PC-9 (cell line): ENCODE measurements at regions not wholly inside any gene's neighbourhood (a gene's known extent, or its start where the extent isn't known, plus 50 kb on each side); places are given as distances from the start of the nearest gene placed in this dataset.

Experiments
- EZH2 ChIP-seq: fragments of 200-600 bp; sonication (generic); IDR thresholded peaks from 2 replicates; pipeline ENCODE4 v1.8.0; 2017; ENCODE audit warnings: antibody characterized with exemption, low read depth
- TF ChIP-seq, protein P1 (sequence below): fragments of 200-600 bp; sonication (generic); conservative IDR thresholded peaks from 2 replicates; pipeline ENCODE4 v1.6.1; 2017; ENCODE audit warnings: mixed run types, antibody characterized with exemption, mild to moderate bottlenecking, moderate library complexity

DNA sequence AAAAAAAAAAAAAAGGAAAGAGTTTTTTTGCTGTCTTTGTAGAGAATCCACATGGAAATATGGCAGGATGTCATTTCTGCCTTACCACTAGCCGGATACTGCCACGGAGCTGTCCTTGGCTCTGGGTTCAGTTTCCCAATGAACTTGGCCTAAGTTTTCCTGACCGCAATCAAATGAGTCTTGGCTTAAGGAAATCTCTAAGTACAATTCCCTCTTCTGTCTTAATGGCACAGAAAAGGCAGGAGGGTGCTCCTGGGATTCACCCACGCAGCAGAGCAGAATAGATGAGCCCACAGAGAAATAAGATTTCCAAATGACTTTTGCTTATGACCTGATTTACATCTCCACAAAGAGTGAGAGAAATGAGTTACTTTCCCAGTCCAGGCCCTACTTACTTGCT, 284.0 kb upstream of the VLDLR start:
- TF ChIP-seq, protein P1, sequence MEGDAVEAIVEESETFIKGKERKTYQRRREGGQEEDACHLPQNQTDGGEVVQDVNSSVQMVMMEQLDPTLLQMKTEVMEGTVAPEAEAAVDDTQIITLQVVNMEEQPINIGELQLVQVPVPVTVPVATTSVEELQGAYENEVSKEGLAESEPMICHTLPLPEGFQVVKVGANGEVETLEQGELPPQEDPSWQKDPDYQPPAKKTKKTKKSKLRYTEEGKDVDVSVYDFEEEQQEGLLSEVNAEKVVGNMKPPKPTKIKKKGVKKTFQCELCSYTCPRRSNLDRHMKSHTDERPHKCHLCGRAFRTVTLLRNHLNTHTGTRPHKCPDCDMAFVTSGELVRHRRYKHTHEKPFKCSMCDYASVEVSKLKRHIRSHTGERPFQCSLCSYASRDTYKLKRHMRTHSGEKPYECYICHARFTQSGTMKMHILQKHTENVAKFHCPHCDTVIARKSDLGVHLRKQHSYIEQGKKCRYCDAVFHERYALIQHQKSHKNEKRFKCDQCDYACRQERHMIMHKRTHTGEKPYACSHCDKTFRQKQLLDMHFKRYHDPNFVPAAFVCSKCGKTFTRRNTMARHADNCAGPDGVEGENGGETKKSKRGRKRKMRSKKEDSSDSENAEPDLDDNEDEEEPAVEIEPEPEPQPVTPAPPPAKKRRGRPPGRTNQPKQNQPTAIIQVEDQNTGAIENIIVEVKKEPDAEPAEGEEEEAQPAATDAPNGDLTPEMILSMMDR: no peak
- no peak for TF ChIP-seq EZH2
